CD14-positive monocyte (primary cell): ENCODE measurements at regions not wholly inside any gene's neighbourhood (a gene's known extent, or its start where the extent isn't known, plus 50 kb on each side); places are given as distances from the start of the nearest gene placed in this dataset.

Experiments used
- DNase-seq, 3 donors: peaks; one replicate each; pipeline ENCODE4 v3.0.0-alpha.2; 2011 to 2022
- H2AFZ ChIP-seq: 2 replicates; pipeline ENCODE4 v1.6.0; 2012; ENCODE audit warnings: mild to moderate bottlenecking, low read depth, low read length, inconsistent platforms; ENCODE audit not compliant: insufficient read depth, poor library complexity, severe bottlenecking
- H3K27ac ChIP-seq, 2 donors: 1 replicate in 1 of 2; 2 replicates in 1 of 2; pipeline ENCODE4 v1.5.1; 2012 to 2013; ENCODE audit warnings: low read length in 2 of 2, control low read depth in 1 of 2, inconsistent platforms in 1 of 2, low read depth in 1 of 2, mild to moderate bottlenecking in 1 of 2
- H3K27me3 ChIP-seq, 2 donors: one replicate each; pipeline versions ENCODE4 v1.6.0 to v1.6.1; 2011 to 2013; ENCODE audit warnings: low read length in 2 of 2; ENCODE audit not compliant: control insufficient read depth in 2 of 2, insufficient read depth in 2 of 2
- H3K36me3 ChIP-seq, 2 donors: replicated peaks in 1 of 2; 1 replicate in 1 of 2; 2 replicates in 1 of 2; pipeline versions ENCODE4 v1.5.1 to v1.6.1; 2012 to 2013; ENCODE audit warnings: low read length in 2 of 2, control low read depth in 1 of 2, inconsistent platforms in 1 of 2, mild to moderate bottlenecking in 1 of 2; ENCODE audit not compliant: insufficient read depth in 2 of 2, control insufficient read depth in 1 of 2
- H3K4me1 ChIP-seq, 2 donors: 1 replicate in 1 of 2; 2 replicates in 1 of 2; pipeline versions ENCODE4 v1.5.1 to v1.6.1; 2012 to 2013; ENCODE audit warnings: low read length in 2 of 2, control low read depth in 1 of 2, inconsistent platforms in 1 of 2, mild to moderate bottlenecking in 1 of 2, moderate library complexity in 1 of 2; ENCODE audit not compliant: insufficient read depth in 2 of 2, control insufficient read depth in 1 of 2
- H3K4me2 ChIP-seq: replicated peaks from 2 replicates; pipeline ENCODE3; 2012; ENCODE audit warnings: low read length, moderate library complexity, mild to moderate bottlenecking; ENCODE audit not compliant: poor library complexity, severe bottlenecking; ENCODE audit errors: extremely low read depth
- H3K4me3 ChIP-seq, 3 experiments: fragments of 200-600 bp in 1 of 3; sonication (generic) in 1 of 3; replicated peaks in 1 of 3; 1 replicate in 2 of 3; 2 replicates in 1 of 3; pipeline ENCODE4 v1.5.1; 2011 to 2013; ENCODE audit warnings: low read length in 3 of 3, mild to moderate bottlenecking in 3 of 3, control low read depth in 2 of 3, low read depth in 2 of 3, inconsistent platforms in 1 of 3, moderate library complexity in 1 of 3
- H3K79me2 ChIP-seq: 2 replicates; pipeline ENCODE4 v1.6.0; 2012; ENCODE audit warnings: mild to moderate bottlenecking, control low read depth, inconsistent platforms, low read length, moderate library complexity; ENCODE audit not compliant: insufficient read depth
- H3K9ac ChIP-seq: 2 replicates; pipeline ENCODE4 v1.6.0; 2017; ENCODE audit warnings: low read length, mild to moderate bottlenecking; ENCODE audit not compliant: insufficient read depth, poor library complexity, severe bottlenecking
- H3K9me3 ChIP-seq, 2 donors: replicated peaks in 1 of 2; 1 replicate in 1 of 2; 2 replicates in 1 of 2; pipeline versions ENCODE4 v1.5.1 to v1.6.1; 2012 to 2013; ENCODE audit warnings: low read length in 2 of 2, control low read depth in 1 of 2; ENCODE audit not compliant: control insufficient read depth in 1 of 2, insufficient read depth in 1 of 2
- H4K20me1 ChIP-seq: 2 replicates; pipeline ENCODE4 v1.6.0; 2012; ENCODE audit warnings: mild to moderate bottlenecking, low read length, control low read depth, moderate library complexity; ENCODE audit not compliant: insufficient read depth
- H3K27ac Mint-ChIP-seq, 7 donors: one replicate each; pipeline ENCODE4 v1.8.0; 2020; ENCODE audit warnings: mild to moderate bottlenecking in 7 of 7, mixed read lengths in 7 of 7, moderate library complexity in 6 of 7, inconsistent platforms in 2 of 7
- H3K27me3 Mint-ChIP-seq, 3 donors: one replicate each; pipeline ENCODE4 v1.8.0; 2021 to 2022; ENCODE audit warnings: low read depth in 3 of 3, mild to moderate bottlenecking in 3 of 3, mixed read lengths in 3 of 3, moderate library complexity in 3 of 3, inconsistent platforms in 1 of 3
- H3K36me3 Mint-ChIP-seq, 2 donors: one replicate each; pipeline ENCODE4 v1.8.0; 2020; ENCODE audit warnings: mixed read lengths in 2 of 2, inconsistent platforms in 1 of 2, mild to moderate bottlenecking in 1 of 2
- H3K4me1 Mint-ChIP-seq: one replicate; pipeline ENCODE4 v1.8.0; 2020; ENCODE audit warnings: mild to moderate bottlenecking, mixed read lengths
- H3K4me3 Mint-ChIP-seq, 2 donors: one replicate each; pipeline ENCODE4 v1.8.0; 2020; ENCODE audit warnings: mild to moderate bottlenecking in 2 of 2, mixed read lengths in 2 of 2, moderate library complexity in 1 of 2
- H3K9me3 Mint-ChIP-seq, 7 donors: one replicate each; pipeline ENCODE4 v1.8.0; 2020 to 2022; ENCODE audit warnings: mixed read lengths in 7 of 7, mild to moderate bottlenecking in 6 of 7, moderate library complexity in 6 of 7, inconsistent platforms in 2 of 7
- WGBS: methylation state at CpG from one replicate; pipeline ENCODE4 v1.1.5; 2013; ENCODE audit warnings: missing lambda C conversion rate; ENCODE audit not compliant: insufficient coverage; 5-methylcytosine and 5-hydroxymethylcytosine counted together
- intact Hi-C, 2 donors: fragments of 100-400 bp; cut with micrococcal nuclease; formaldehyde crosslinking; loops; one replicate each; pipeline versions ENCODE4 v1.15.0 to v1.15.1; 2023
- TF ChIP-seq, protein P1 (sequence below): fragments of 200-600 bp; IDR thresholded peaks from one replicate; pipeline ENCODE4 v1.8.0; 2022; ENCODE audit warnings: antibody characterized with exemption, mild to moderate bottlenecking

DNA sequence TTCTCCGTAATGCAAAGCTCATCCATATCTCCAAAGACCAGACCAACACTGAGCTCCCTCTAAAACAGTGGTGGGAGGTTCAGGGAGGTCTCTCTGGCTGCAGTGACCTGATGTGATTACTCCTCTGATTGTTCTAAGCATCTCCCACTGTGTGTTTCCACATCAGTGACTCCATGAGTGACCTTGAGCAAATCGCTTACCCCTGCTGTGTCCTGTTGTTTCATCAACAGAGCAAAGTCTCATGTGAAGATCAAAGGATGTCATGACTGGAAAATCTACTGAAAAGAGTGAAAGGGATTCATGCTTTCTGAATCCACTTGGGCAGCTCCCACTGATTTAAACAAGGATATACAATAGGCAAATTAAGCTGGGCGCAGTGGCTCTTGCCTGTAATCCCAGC lies 352.9 kb downstream of the TMEM114 start:
- Histone ChIP-seq H3K4me3 (no peak overlapping the region), H2AFZ (no peak overlapping the region), H3K4me1 (no peaks in the 10 kb centered on the region), H3K9me3 (peaks cover 0 to 3% of the 10 kb centered on the region in 2 donors), H3K4me2 (no peak overlapping the region), H3K79me2 (no peaks in the 10 kb centered on the region), H3K9ac (no peak overlapping the region), H3K27ac (no peak overlapping the region), H3K27me3 (no peaks in the 10 kb centered on the region), H3K36me3 (no peaks in the 10 kb centered on the region), H4K20me1 (no peaks in the 10 kb centered on the region)
- DNase-seq: no peak
- intact Hi-C loops: no loop called here
- Mint-ChIP-seq H3K9me3 (peaks cover 2 to 8% (median 6%) of the 10 kb centered on the region in 7 donors), H3K4me1 (no peaks in the 10 kb centered on the region), H3K27me3 (peaks cover 0 to 1% (median 0%) of the 10 kb centered on the region in 3 donors), H3K4me3 (no peak overlapping the region), H3K36me3 (no peaks in the 10 kb centered on the region), H3K27ac (no peak overlapping the region)
- TF ChIP-seq, protein P1, sequence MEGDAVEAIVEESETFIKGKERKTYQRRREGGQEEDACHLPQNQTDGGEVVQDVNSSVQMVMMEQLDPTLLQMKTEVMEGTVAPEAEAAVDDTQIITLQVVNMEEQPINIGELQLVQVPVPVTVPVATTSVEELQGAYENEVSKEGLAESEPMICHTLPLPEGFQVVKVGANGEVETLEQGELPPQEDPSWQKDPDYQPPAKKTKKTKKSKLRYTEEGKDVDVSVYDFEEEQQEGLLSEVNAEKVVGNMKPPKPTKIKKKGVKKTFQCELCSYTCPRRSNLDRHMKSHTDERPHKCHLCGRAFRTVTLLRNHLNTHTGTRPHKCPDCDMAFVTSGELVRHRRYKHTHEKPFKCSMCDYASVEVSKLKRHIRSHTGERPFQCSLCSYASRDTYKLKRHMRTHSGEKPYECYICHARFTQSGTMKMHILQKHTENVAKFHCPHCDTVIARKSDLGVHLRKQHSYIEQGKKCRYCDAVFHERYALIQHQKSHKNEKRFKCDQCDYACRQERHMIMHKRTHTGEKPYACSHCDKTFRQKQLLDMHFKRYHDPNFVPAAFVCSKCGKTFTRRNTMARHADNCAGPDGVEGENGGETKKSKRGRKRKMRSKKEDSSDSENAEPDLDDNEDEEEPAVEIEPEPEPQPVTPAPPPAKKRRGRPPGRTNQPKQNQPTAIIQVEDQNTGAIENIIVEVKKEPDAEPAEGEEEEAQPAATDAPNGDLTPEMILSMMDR: no peak
- WGBS: no CpG with 5 or more reads among the region's 3 CpGs

DNA sequence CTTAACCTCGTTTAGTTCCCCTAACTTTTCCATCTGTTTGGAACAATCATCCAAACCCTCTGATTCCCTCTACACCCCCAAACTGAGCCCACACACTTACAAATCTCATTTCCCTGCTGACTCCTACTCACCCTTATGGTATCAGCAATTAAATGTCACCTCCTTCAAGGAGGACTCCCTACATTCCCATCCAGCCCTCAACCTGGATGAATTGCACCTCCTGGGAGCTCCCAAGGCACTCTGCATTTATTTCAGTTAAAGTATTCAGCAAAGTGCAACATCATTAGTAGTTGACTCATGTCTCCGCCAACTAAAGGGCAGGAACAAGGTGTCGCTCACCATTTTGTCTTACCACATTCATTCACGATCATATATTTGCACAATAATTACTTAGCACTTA lies 353.5 kb downstream of the TMEM114 start:
- no peaks in the 10 kb centered on the region for H4K20me1 ChIP-seq
- no peaks in the 10 kb centered on the region for H3K79me2 ChIP-seq
- intact Hi-C loops: no loop called here
- no peak overlapping the region for H3K4me2 ChIP-seq
- H3K9me3 ChIP-seq: peaks cover 0 to 3% of the 10 kb centered on the region in 2 donors
- no peak overlapping the region for H3K9ac ChIP-seq
- TF ChIP-seq, protein P1: no peak
- WGBS: 76% methylated on average over 2 of the region's 4 CpGs
- Mint-ChIP-seq H3K27ac (no peak overlapping the region), H3K36me3 (no peaks in the 10 kb centered on the region), H3K4me3 (no peak overlapping the region), H3K4me1 (no peaks in the 10 kb centered on the region), H3K9me3 (peaks cover 2 to 8% (median 6%) of the 10 kb centered on the region in 7 donors), H3K27me3 (peaks cover 0 to 1% (median 0%) of the 10 kb centered on the region in 3 donors)
- H3K4me1 ChIP-seq: no peaks in the 10 kb centered on the region
- H2AFZ ChIP-seq: no peak overlapping the region
- no peak overlapping the region for H3K27ac ChIP-seq
- DNase-seq: no peak
- H3K4me3 ChIP-seq: no peak overlapping the region
- no peaks in the 10 kb centered on the region for H3K36me3 ChIP-seq
- H3K27me3 ChIP-seq: no peaks in the 10 kb centered on the region
